ENCODE measurements at regions not wholly inside any gene's neighbourhood (a gene's known extent, or its start where the extent isn't known, plus 50 kb on each side); places are given as distances from the start of the nearest gene placed in this dataset.

- H2AFZ ChIP-seq: no peak overlapping the region
- TF ChIP-seq CTCF (conservative IDR thresholded peaks at IDR 0.05): no peak
- TF ChIP-seq EZH2 (IDR thresholded peaks at IDR 0.05; ENCODE audit: low read depth): no peak
- no peak for DNase-seq
- H3K4me2 ChIP-seq: no peak overlapping the region
- H3F3A ChIP-seq (ENCODE audit: insufficient read depth, low read depth): no peaks in the 10 kb centered on the region
- H3K4me1 ChIP-seq (replicated peaks; ENCODE audit: insufficient read depth): no peaks in the 10 kb centered on the region
- no peak overlapping the region for H3K4me3 ChIP-seq
- H3K79me2 ChIP-seq (ENCODE audit: low read depth): no peaks in the 10 kb centered on the region
- no peaks in the 10 kb centered on the region for H3K9me2 ChIP-seq (ENCODE audit: insufficient read depth)
- intact Hi-C loops (cut with micrococcal nuclease; ENCODE audit: unreplicated experiment): no loop called here
- H3K9me3 ChIP-seq (ENCODE audit: insufficient read depth, low read depth): no peaks in the 10 kb centered on the region
- BruUV-seq (replicated peaks): no TSS peak
- no peak overlapping the region for H3K27ac ChIP-seq
- H4K20me1 ChIP-seq (ENCODE audit: insufficient read depth): no peaks in the 10 kb centered on the region
- CTCF ChIA-PET: no interaction called here
- no peaks in the 10 kb centered on the region for H3K36me3 ChIP-seq (ENCODE audit: low read depth)
- POLR2A ChIA-PET (ENCODE audit: unreplicated experiment): no interaction called here
- no peaks in the 10 kb centered on the region for H3K27me3 ChIP-seq (ENCODE audit: insufficient read depth, low read depth)
These were observed 847.7 kb downstream of the NCAM2 start for GRCh38 chr21:21845901-21846300.

GRCh38 chr21:21851205-21851604 is 853.0 kb downstream of the NCAM2 start:
- POLR2A ChIA-PET (ENCODE audit: unreplicated experiment): no interaction called here
- H3K27me3 ChIP-seq (ENCODE audit: insufficient read depth, low read depth): no peaks in the 10 kb centered on the region
- BruUV-seq (replicated peaks): no TSS peak
- CTCF ChIA-PET: no interaction called here
- H3K4me2 ChIP-seq: no peak overlapping the region
- H3K4me1 ChIP-seq (replicated peaks; ENCODE audit: insufficient read depth): no peaks in the 10 kb centered on the region
- H3F3A ChIP-seq (ENCODE audit: insufficient read depth, low read depth): no peaks in the 10 kb centered on the region
- no peak for TF ChIP-seq EZH2 (IDR thresholded peaks at IDR 0.05; ENCODE audit: low read depth)
- TF ChIP-seq CTCF (conservative IDR thresholded peaks at IDR 0.05): no peak
- no peaks in the 10 kb centered on the region for H3K36me3 ChIP-seq (ENCODE audit: low read depth)
- no peak overlapping the region for H2AFZ ChIP-seq
- no peak overlapping the region for H3K27ac ChIP-seq
- DNase-seq: no peak
- no peak overlapping the region for H3K4me3 ChIP-seq
- no peaks in the 10 kb centered on the region for H4K20me1 ChIP-seq (ENCODE audit: insufficient read depth)
- no peaks in the 10 kb centered on the region for H3K9me2 ChIP-seq (ENCODE audit: insufficient read depth)
- intact Hi-C loops (cut with micrococcal nuclease; ENCODE audit: unreplicated experiment): no loop called here
- H3K9me3 ChIP-seq (ENCODE audit: insufficient read depth, low read depth): no peaks in the 10 kb centered on the region
- H3K79me2 ChIP-seq (ENCODE audit: low read depth): no peaks in the 10 kb centered on the region

GRCh38 chr21:21851657-21852056 is 853.4 kb downstream of the NCAM2 start:
- TF ChIP-seq CTCF (conservative IDR thresholded peaks at IDR 0.05): no peak
- no peak for TF ChIP-seq EZH2 (IDR thresholded peaks at IDR 0.05; ENCODE audit: low read depth)
- Histone ChIP-seq H3K36me3 (ENCODE audit: low read depth) (no peaks in the 10 kb centered on the region), H3K79me2 (ENCODE audit: low read depth) (no peaks in the 10 kb centered on the region), H3F3A (ENCODE audit: insufficient read depth, low read depth) (no peaks in the 10 kb centered on the region), H3K4me3 (no peak overlapping the region), H4K20me1 (ENCODE audit: insufficient read depth) (no peaks in the 10 kb centered on the region), H3K4me1 (replicated peaks; ENCODE audit: insufficient read depth) (no peaks in the 10 kb centered on the region), H3K27me3 (ENCODE audit: insufficient read depth, low read depth) (no peaks in the 10 kb centered on the region), H3K4me2 (no peak overlapping the region), H2AFZ (no peak overlapping the region), H3K27ac (no peak overlapping the region), H3K9me3 (ENCODE audit: insufficient read depth, low read depth) (no peaks in the 10 kb centered on the region), H3K9me2 (ENCODE audit: insufficient read depth) (no peaks in the 10 kb centered on the region)
- POLR2A ChIA-PET (ENCODE audit: unreplicated experiment): no interaction called here
- BruUV-seq (replicated peaks): no TSS peak
- intact Hi-C loops (cut with micrococcal nuclease; ENCODE audit: unreplicated experiment): no loop called here
- CTCF ChIA-PET: no interaction called here
- DNase-seq: no peak
